Cerebellar nuclear complex (tissue), 1 donor: ENCODE measurements at regions not wholly inside any gene's neighbourhood (a gene's known extent, or its start where the extent isn't known, plus 50 kb on each side); places are given as distances from the start of the nearest gene placed in this dataset.

ENCODE experiments used
- DNase-seq, 2 experiments: peaks; one replicate each; lab custom pipeline; 2025; lab: John Stamatoyannopoulos, UW

- no peak for DNase-seq
Measured at GRCh38 chr15:68871507-68871906, 50.8 kb upstream of the ANP32A start.

DNA sequence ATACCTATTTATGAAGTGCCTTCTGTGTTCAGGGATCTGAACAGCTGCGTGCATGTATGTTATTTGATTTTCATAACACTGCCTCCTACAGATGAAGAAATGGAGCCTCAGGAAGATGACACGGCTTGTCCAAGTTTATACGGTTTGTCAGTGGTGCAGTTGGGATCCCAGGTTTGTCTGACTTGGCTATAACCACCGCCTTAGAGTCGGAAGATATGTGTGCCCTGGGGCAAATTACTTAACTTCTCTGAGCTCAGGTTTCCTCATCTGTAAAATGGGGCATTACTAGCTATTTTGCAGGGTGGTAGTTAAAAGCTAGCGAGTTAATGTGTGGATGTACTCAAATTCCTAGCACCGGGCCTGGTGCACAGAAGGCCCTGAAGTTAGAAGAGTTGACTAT is 54.1 kb upstream of the ANP32A start:
- DNase-seq: no peak

DNA sequence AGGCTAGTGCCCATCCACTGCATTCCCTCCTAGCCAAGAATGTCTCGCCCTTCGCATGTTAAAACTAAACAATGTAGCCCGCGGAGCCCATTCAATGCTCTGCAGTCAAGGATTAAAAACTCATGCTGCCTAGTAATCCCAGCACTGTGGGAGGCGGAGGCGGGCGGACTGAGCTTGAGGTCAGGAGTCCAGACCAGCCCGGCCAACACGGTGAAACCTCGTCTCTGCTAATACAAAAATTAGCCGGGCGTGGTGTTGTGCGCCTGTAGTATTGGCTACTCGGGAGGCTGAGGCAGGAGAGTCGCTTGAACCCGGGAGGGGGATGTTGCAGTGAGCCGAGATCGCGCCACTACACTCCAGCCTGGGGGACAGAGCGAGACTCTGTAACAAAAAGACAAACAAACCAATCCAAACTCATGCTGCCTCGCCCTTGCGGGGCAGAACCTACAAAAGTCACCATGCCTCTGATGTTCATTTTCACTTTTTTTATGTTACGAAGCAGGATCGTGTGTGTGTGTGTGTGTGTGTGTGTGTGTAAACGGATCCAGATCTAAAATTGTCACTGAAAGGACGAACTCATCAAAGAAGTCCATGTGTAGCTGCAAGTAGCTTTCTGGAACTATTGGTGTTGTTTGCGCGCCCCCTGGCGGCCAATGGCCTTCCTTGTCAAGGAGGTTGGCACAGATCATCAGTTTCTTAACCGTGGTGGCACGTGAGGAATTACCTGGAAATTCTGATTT is 54.8 kb upstream of the SPESP1 start:
- peak; percentile 34 to 86 for DNase-seq

DNA sequence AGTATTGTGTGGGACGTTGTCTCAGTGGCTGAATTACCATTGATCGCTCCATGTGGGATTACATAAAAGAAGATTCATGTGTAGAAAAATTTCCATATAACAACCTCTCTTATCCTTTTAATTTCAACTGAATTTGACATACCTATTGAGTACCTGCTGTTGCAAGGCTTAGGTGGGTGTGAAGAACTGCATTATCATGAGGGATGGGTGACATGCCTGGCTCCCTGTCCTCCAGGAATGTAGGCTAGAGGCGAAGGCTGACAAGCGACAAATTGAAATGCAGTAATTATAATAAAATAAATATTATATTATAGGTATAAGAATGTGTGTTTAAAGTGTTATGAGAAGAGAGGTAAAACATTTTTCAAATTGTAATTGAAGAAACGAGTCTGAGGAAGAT is 52.7 kb upstream of the SPESP1 start:
- DNase-seq: no peak

DNA sequence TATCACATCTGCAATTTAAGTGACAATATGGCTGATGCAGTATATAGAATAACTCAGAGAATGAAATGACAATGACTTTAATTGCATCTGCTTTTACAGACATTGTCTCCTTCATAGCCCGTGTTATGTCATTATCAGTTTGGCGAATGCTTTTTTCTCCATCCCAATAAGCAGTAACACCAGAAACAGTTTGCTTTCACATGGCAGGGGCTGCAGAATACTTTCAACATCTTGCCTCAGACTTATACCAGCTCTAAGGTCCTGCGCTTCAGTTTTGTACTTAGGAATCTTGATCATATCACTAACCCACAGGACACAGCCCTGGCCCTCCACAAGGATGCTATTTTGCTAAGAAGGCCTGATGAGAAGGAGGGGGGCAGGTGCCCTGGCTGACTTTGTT is 49.9 kb upstream of the SPESP1 start:
- DNase-seq: no peak
